H9 (cell line): ENCODE measurements at regions not wholly inside any gene's neighbourhood (a gene's known extent, or its start where the extent isn't known, plus 50 kb on each side); places are given as distances from the start of the nearest gene placed in this dataset.
"Not testable (repeated sequence)": the region's sequence is repeated elsewhere in the genome, so short reads cannot be mapped to it uniquely, and the experiment has no call there.

Source experiments
- DNase-seq: peaks from one replicate; pipeline ENCODE4 v3.0.0-alpha.2; 2017
- H2AFZ ChIP-seq: one replicate; pipeline ENCODE4 v1.6.1; 2013; ENCODE audit warnings: mild to moderate bottlenecking, low read length, control low read depth, moderate library complexity
- H2AK5ac ChIP-seq: 2 replicates; pipeline ENCODE4 v1.6.1; 2013; ENCODE audit warnings: low read length, control low read depth, mixed read lengths; ENCODE audit not compliant: insufficient read length
- H2BK120ac ChIP-seq: one replicate; pipeline ENCODE4 v1.6.1; 2013; ENCODE audit warnings: low read depth, mild to moderate bottlenecking, low read length, control low read depth, inconsistent platforms; ENCODE audit not compliant: poor library complexity, severe bottlenecking
- H2BK12ac ChIP-seq: 2 replicates; pipeline ENCODE4 v1.6.1; 2013; ENCODE audit warnings: low read length, control low read depth, mixed read lengths, low read depth; ENCODE audit not compliant: insufficient read length
- H2BK15ac ChIP-seq: 2 replicates; pipeline ENCODE4 v1.6.1; 2013; ENCODE audit warnings: low read depth, low read length, control low read depth
- H2BK20ac ChIP-seq: one replicate; pipeline ENCODE4 v1.6.1; 2013; ENCODE audit warnings: low read depth, mild to moderate bottlenecking, low read length, control low read depth, inconsistent platforms; ENCODE audit not compliant: poor library complexity, severe bottlenecking
- H2BK5ac ChIP-seq: 2 replicates; pipeline ENCODE4 v1.6.1; 2013; ENCODE audit warnings: low read length, control low read depth, mixed read lengths; ENCODE audit not compliant: insufficient read length
- H3K14ac ChIP-seq: 2 replicates; pipeline ENCODE4 v1.6.1; 2013; ENCODE audit warnings: low read length, control low read depth; ENCODE audit not compliant: insufficient read depth
- H3K18ac ChIP-seq: 2 replicates; pipeline ENCODE4 v1.6.1; 2013; ENCODE audit warnings: low read depth, mild to moderate bottlenecking, mixed read lengths, low read length, control low read depth; ENCODE audit not compliant: insufficient read length
- H3K23ac ChIP-seq: 2 replicates; pipeline ENCODE4 v1.6.1; 2013; ENCODE audit warnings: low read length, control low read depth, mixed read lengths, low read depth; ENCODE audit not compliant: insufficient read length
- H3K23me2 ChIP-seq: 2 replicates; pipeline ENCODE4 v1.6.1; 2013; ENCODE audit warnings: low read depth, mild to moderate bottlenecking, mixed read lengths, low read length, control low read depth; ENCODE audit not compliant: insufficient read length, poor library complexity, severe bottlenecking
- H3K27ac ChIP-seq: 2 replicates; pipeline ENCODE4 v1.5.1; 2013; ENCODE audit warnings: low read length, control low read depth, mixed read lengths, low read depth; ENCODE audit not compliant: insufficient read length
- H3K27me3 ChIP-seq: 2 replicates; pipeline ENCODE4 v1.6.1; 2013; ENCODE audit warnings: low read length, control low read depth, inconsistent platforms; ENCODE audit not compliant: insufficient read depth
- H3K4ac ChIP-seq: 2 replicates; pipeline ENCODE4 v1.6.1; 2013; ENCODE audit warnings: low read depth, mild to moderate bottlenecking, control low read depth, inconsistent platforms, low read length, moderate library complexity
- H3K4me1 ChIP-seq: 2 replicates; pipeline ENCODE4 v1.6.1; 2013; ENCODE audit warnings: low read length, control low read depth, inconsistent platforms; ENCODE audit not compliant: insufficient read depth
- H3K4me2 ChIP-seq: 2 replicates; pipeline ENCODE4 v1.6.1; 2013; ENCODE audit warnings: low read length, control low read depth, mixed read lengths; ENCODE audit not compliant: insufficient read length, insufficient read depth
- H3K56ac ChIP-seq: 2 replicates; pipeline ENCODE4 v1.6.1; 2013; ENCODE audit warnings: low read depth, mild to moderate bottlenecking, mixed read lengths, low read length, control low read depth; ENCODE audit not compliant: insufficient read length
- H3K79me1 ChIP-seq: 2 replicates; pipeline ENCODE4 v1.6.1; 2013; ENCODE audit warnings: low read depth, mild to moderate bottlenecking, moderate library complexity, low read length, control low read depth, inconsistent platforms; ENCODE audit not compliant: insufficient read depth, poor library complexity, severe bottlenecking
- H3K79me2 ChIP-seq: 2 replicates; pipeline ENCODE4 v1.6.1; 2013; ENCODE audit warnings: low read length, control low read depth, inconsistent platforms; ENCODE audit not compliant: insufficient read depth
- H3K9ac ChIP-seq: 2 replicates; pipeline ENCODE4 v1.6.1; 2013; ENCODE audit warnings: low read length, control low read depth, mixed read lengths; ENCODE audit not compliant: insufficient read length; ENCODE audit errors: extremely low read depth
- H3K9me3 ChIP-seq: one replicate; pipeline ENCODE4 v1.6.1; 2013; ENCODE audit warnings: low read depth, low read length, inconsistent platforms; ENCODE audit not compliant: control insufficient read depth
- H3T11ph ChIP-seq: one replicate; pipeline ENCODE4 v1.6.1; 2013; ENCODE audit warnings: mild to moderate bottlenecking, low read length, control low read depth, inconsistent platforms
- H4K20me1 ChIP-seq: one replicate; pipeline ENCODE4 v1.6.1; 2013; ENCODE audit not compliant: control insufficient read depth, insufficient read length, insufficient read depth
- H4K5ac ChIP-seq: 2 replicates; pipeline ENCODE4 v1.6.1; 2013; ENCODE audit warnings: low read depth, mild to moderate bottlenecking, mixed read lengths, low read length, control low read depth; ENCODE audit not compliant: insufficient read length
- H4K8ac ChIP-seq: replicated peaks from 2 replicates; pipeline ENCODE4 v1.6.1; 2013; ENCODE audit warnings: low read length, control low read depth, mixed read lengths, low read depth; ENCODE audit not compliant: insufficient read length
- H4K91ac ChIP-seq: 2 replicates; pipeline ENCODE4 v1.6.1; 2013; ENCODE audit warnings: low read depth, mild to moderate bottlenecking, moderate library complexity, mixed read lengths, low read length, control low read depth; ENCODE audit not compliant: insufficient read length
- H3K27ac Mint-ChIP-seq, 3 experiments: 2 replicates in 2 of 3; 3 replicates in 1 of 3; pipeline ENCODE4 v1.8.0; 2020 to 2021; ENCODE audit warnings: mixed read lengths in 3 of 3, mild to moderate bottlenecking in 1 of 3, moderate library complexity in 1 of 3
- H3K27me3 Mint-ChIP-seq: 2 replicates; pipeline ENCODE4 v1.8.0; 2021; ENCODE audit warnings: low read depth, mild to moderate bottlenecking, moderate library complexity, mixed read lengths
- H3K36me3 Mint-ChIP-seq, 3 experiments: 2 replicates in 2 of 3; 3 replicates in 1 of 3; pipeline ENCODE4 v1.8.0; 2020 to 2021; ENCODE audit warnings: low read depth in 3 of 3, mixed read lengths in 3 of 3; ENCODE audit not compliant: insufficient read depth in 1 of 3
- H3K4me1 Mint-ChIP-seq, 2 experiments: 2 replicates each; pipeline ENCODE4 v1.8.0; 2020; ENCODE audit warnings: mixed read lengths in 2 of 2
- H3K4me3 Mint-ChIP-seq, 2 experiments: 2 replicates in 1 of 2; 3 replicates in 1 of 2; pipeline ENCODE4 v1.8.0; 2020 to 2021; ENCODE audit warnings: mild to moderate bottlenecking in 2 of 2, mixed read lengths in 2 of 2, moderate library complexity in 1 of 2
- H3K9me3 Mint-ChIP-seq, 2 experiments: 2 replicates in 1 of 2; 3 replicates in 1 of 2; pipeline ENCODE4 v1.8.0; 2020; ENCODE audit warnings: mild to moderate bottlenecking in 2 of 2, mixed read lengths in 2 of 2, moderate library complexity in 1 of 2
- WGBS: extraction: QIAGEN DNeasy Blood & Tissue Kit; methylation state at CpG from one replicate; pipeline ENCODE4 v1.1.7; 2013; ENCODE audit warnings: missing lambda C conversion rate, low lambda C conversion rate, mixed read lengths; ENCODE audit not compliant: insufficient read length; ENCODE audit errors: extremely low coverage; 5-methylcytosine and 5-hydroxymethylcytosine counted together

- H3K4ac ChIP-seq, H3K79me1 ChIP-seq, H3K18ac ChIP-seq, H4K91ac ChIP-seq, H4K8ac ChIP-seq, H3T11ph ChIP-seq, H2AFZ ChIP-seq, H3K14ac ChIP-seq, H3K56ac ChIP-seq, H3K4me2 ChIP-seq, H3K4me1 Mint-ChIP-seq, H2BK120ac ChIP-seq, H2BK5ac ChIP-seq, H3K27me3 ChIP-seq, H3K4me3 Mint-ChIP-seq, H3K9ac ChIP-seq, H2AK5ac ChIP-seq, H3K23me2 ChIP-seq, H2BK12ac ChIP-seq, H3K27ac Mint-ChIP-seq, H3K27ac ChIP-seq, H2BK15ac ChIP-seq, DNase-seq, H3K79me2 ChIP-seq, H2BK20ac ChIP-seq, H4K20me1 ChIP-seq, H3K4me1 ChIP-seq, H3K23ac ChIP-seq, H4K5ac ChIP-seq: not testable (repeated sequence)
- WGBS, result no CpG with 5 or more reads among the region's 7 CpGs
- peaks cover 85% of the 10 kb centered on the region in 2 experiments for H3K9me3 Mint-ChIP-seq
- H3K9me3 ChIP-seq, result peaks cover 79% of the 10 kb centered on the region
- peaks cover 55 to 70% (median 63%) of the 10 kb centered on the region in 3 experiments for H3K36me3 Mint-ChIP-seq
- peaks cover 39% of the 10 kb centered on the region for H3K27me3 Mint-ChIP-seq
Observed at GRCh38 chr4:49155270-49155669, 169.2 kb downstream of the CWH43 start.

DNA sequence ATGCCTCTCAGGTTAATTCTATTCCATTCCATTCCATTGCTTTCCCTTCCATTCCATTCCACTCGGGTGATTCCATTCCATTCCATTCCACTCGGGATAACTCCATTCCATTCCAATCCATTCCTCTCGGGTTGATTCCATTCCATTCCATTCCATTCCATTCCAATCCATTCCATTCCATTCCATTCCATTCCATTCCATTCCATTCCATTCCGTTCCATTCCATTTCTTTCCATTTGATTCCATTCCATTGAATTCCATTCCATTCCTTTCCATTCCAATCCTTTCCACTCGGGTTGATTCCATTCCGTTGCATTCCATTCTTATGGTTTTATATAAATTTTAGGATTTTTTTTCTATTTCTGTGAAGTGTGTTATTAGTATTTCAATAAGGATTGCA lies 170.2 kb downstream of the CWH43 start:
- not testable (repeated sequence) for H4K91ac ChIP-seq, H3K23ac ChIP-seq, H2BK20ac ChIP-seq, H2AK5ac ChIP-seq, H2BK5ac ChIP-seq, H4K20me1 ChIP-seq, H3K27me3 ChIP-seq, H3K56ac ChIP-seq, H3K4me1 ChIP-seq, DNase-seq, H3K14ac ChIP-seq, H3K23me2 ChIP-seq, H3T11ph ChIP-seq, H3K18ac ChIP-seq, H2AFZ ChIP-seq, H2BK120ac ChIP-seq, H3K79me1 ChIP-seq, H3K4me2 ChIP-seq, H3K9ac ChIP-seq, H3K27ac ChIP-seq, H3K79me2 ChIP-seq, H4K5ac ChIP-seq, H2BK12ac ChIP-seq, H3K4me1 Mint-ChIP-seq, H3K4me3 Mint-ChIP-seq, H3K4ac ChIP-seq, H4K8ac ChIP-seq, H3K27ac Mint-ChIP-seq, H2BK15ac ChIP-seq
- peaks cover 69% of the 10 kb centered on the region for H3K9me3 ChIP-seq
- Mint-ChIP-seq H3K9me3 (peaks cover 79% of the 10 kb centered on the region in 2 experiments), H3K27me3 (peaks cover 30% of the 10 kb centered on the region), H3K36me3 (peaks cover 47 to 60% (median 53%) of the 10 kb centered on the region in 3 experiments)
- 100% methylated on average over 1 of the region's 6 CpGs for WGBS
